Epithelial cell of esophagus (primary cell): ENCODE measurements at regions not wholly inside any gene's neighbourhood (a gene's known extent, or its start where the extent isn't known, plus 50 kb on each side); places are given as distances from the start of the nearest gene placed in this dataset.

Experiments
- DNase-seq: peaks from one replicate; pipeline ENCODE4 v3.0.0; 2010; ENCODE audit warnings: low read depth
- H3K4me3 ChIP-seq: 2 replicates; pipeline ENCODE4 v1.5.1; 2011; ENCODE audit warnings: mild to moderate bottlenecking, low read length, control low read depth
- TF ChIP-seq, protein P1 (sequence below): IDR thresholded peaks from 2 replicates; pipeline ENCODE4 v1.5.1; 2011; ENCODE audit warnings: low read depth, mild to moderate bottlenecking, low read length, control low read depth, inconsistent platforms; ENCODE audit not compliant: insufficient read depth; ENCODE audit errors: missing control alignments

GRCh38 chr4:54802336-54802735, 144.6 kb downstream of the KIT start:
- H3K4me3 ChIP-seq: no peak overlapping the region
- TF ChIP-seq, protein P1, sequence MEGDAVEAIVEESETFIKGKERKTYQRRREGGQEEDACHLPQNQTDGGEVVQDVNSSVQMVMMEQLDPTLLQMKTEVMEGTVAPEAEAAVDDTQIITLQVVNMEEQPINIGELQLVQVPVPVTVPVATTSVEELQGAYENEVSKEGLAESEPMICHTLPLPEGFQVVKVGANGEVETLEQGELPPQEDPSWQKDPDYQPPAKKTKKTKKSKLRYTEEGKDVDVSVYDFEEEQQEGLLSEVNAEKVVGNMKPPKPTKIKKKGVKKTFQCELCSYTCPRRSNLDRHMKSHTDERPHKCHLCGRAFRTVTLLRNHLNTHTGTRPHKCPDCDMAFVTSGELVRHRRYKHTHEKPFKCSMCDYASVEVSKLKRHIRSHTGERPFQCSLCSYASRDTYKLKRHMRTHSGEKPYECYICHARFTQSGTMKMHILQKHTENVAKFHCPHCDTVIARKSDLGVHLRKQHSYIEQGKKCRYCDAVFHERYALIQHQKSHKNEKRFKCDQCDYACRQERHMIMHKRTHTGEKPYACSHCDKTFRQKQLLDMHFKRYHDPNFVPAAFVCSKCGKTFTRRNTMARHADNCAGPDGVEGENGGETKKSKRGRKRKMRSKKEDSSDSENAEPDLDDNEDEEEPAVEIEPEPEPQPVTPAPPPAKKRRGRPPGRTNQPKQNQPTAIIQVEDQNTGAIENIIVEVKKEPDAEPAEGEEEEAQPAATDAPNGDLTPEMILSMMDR: no peak
- no peak for DNase-seq

DNA sequence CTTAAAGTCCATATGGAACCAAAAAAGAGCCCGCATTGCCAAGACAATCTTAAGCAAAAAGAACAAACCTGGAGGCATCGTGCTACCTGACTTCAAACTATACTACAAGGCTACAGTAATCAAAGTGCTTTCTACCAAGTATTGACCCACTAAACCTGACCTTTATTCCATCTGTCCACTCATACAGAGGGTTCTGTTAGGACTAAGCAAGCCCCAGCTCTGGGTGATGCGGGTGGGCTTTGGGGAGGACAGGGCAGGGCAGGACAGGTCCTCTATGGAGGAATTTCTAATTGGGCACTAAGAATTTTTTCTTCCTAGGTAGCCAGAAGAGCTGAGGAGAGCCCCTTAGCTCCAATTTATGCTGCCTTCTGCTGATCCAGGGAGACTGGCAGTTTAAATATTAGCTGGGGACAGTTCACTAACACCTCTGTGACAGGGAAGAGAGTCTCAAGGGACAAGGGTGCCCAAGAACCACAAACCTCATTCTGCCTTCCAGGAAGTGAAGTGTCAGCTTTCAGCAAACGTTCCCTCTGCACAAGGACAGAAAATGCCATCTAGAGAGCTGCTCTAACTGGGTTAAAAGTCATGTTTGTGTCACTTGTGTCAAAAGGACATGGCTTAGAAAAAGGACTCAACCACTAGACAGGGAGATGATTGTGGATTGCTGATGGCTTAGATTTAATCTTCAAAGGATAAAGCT, 143.2 kb downstream of the KIT start:
- TF ChIP-seq, protein P1: no peak
- DNase-seq: no peak

GRCh38 chr4:54794579-54794978, 136.8 kb downstream of the KIT start:
- H3K4me3 ChIP-seq: no peak overlapping the region
- no peak for DNase-seq
- TF ChIP-seq, protein P1: no peak

More for the DNA sequence above, 143.2 kb downstream of the KIT start:
- H3K4me3 ChIP-seq: no peak overlapping the region

DNA sequence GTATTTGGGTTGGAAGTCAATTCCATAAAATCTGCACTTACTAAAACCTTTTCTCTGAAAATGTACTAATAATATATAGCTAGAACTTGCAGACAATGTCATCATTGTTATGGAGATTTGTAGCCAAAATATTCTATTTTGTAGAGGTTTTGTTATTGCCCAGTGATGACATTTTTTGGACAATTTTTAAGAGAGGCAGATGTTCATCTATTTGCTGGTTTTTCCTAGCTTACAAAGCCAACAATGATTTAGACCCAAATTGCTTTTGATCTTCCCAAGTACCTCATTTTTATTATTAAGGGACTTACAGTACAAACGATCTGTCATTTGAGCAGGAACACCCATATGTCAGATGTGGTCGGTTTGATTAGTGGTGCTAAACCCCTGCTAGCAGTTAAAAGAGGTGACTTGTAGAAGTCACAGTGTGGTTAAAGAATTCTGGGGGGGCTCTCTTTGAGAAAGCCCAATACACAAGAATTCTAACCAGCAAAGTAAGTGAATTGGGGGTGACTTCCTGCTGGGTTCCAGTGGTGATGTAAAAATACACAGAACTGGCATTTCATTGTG, 136.2 kb downstream of the KIT start:
- H3K4me3 ChIP-seq: no peak overlapping the region
- DNase-seq: no peak
- TF ChIP-seq, protein P1: no peak
